SU-DHL-6 (cell line): ENCODE measurements at regions not wholly inside any gene's neighbourhood (a gene's known extent, or its start where the extent isn't known, plus 50 kb on each side); places are given as distances from the start of the nearest gene placed in this dataset.

Source experiments
- EZH2phosphoT487 ChIP-seq: fragments of 200-600 bp; sonication (generic), shearing (Covaris generic); conservative IDR thresholded peaks from 2 replicates; pipeline ENCODE4 v1.6.1; 2018; ENCODE audit warnings: mild to moderate bottlenecking, antibody characterized with exemption, low read length, moderate library complexity, mixed read lengths
- TF ChIP-seq, protein P1 (sequence below): fragments of 200-600 bp; sonication (generic); IDR thresholded peaks from one replicate; pipeline ENCODE4 v1.5.1; 2017; ENCODE audit warnings: antibody characterized with exemption, mild to moderate bottlenecking, low read length, moderate library complexity; ENCODE audit not compliant: insufficient read depth, poor library complexity, severe bottlenecking

DNA sequence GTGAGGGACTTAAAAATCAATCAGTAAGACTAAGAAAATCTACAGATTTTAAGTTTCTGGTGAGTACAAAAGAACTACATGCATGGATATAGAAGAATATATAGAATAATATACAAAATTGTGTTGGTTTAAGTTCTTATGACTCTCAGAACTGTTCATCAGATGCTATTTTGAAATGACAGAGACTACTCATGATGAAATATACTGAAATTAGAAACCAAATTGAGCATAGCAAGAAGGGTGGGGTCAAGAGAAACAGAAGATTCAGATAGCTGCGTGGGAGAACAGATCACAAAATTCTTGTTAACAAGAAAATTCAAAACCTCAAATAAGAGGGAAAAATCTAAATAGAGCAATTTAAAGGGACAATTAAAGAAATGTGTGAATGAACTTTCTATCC lies 2125.3 kb upstream of the RAG2 start:
- TF ChIP-seq, protein P1, sequence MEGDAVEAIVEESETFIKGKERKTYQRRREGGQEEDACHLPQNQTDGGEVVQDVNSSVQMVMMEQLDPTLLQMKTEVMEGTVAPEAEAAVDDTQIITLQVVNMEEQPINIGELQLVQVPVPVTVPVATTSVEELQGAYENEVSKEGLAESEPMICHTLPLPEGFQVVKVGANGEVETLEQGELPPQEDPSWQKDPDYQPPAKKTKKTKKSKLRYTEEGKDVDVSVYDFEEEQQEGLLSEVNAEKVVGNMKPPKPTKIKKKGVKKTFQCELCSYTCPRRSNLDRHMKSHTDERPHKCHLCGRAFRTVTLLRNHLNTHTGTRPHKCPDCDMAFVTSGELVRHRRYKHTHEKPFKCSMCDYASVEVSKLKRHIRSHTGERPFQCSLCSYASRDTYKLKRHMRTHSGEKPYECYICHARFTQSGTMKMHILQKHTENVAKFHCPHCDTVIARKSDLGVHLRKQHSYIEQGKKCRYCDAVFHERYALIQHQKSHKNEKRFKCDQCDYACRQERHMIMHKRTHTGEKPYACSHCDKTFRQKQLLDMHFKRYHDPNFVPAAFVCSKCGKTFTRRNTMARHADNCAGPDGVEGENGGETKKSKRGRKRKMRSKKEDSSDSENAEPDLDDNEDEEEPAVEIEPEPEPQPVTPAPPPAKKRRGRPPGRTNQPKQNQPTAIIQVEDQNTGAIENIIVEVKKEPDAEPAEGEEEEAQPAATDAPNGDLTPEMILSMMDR = no peak
- TF ChIP-seq EZH2phosphoT487 = no peak
